H9 (cell line): ENCODE measurements at regions not wholly inside any gene's neighbourhood (a gene's known extent, or its start where the extent isn't known, plus 50 kb on each side); places are given as distances from the start of the nearest gene placed in this dataset.

Experiments used
- DNase-seq: peaks from one replicate; pipeline ENCODE4 v3.0.0-alpha.2; 2017
- H2AFZ ChIP-seq: one replicate; pipeline ENCODE4 v1.6.1; 2013; ENCODE audit warnings: mild to moderate bottlenecking, low read length, control low read depth, moderate library complexity
- H2AK5ac ChIP-seq: 2 replicates; pipeline ENCODE4 v1.6.1; 2013; ENCODE audit warnings: low read length, control low read depth, mixed read lengths; ENCODE audit not compliant: insufficient read length
- H2BK120ac ChIP-seq: one replicate; pipeline ENCODE4 v1.6.1; 2013; ENCODE audit warnings: low read depth, mild to moderate bottlenecking, low read length, control low read depth, inconsistent platforms; ENCODE audit not compliant: poor library complexity, severe bottlenecking
- H2BK12ac ChIP-seq: 2 replicates; pipeline ENCODE4 v1.6.1; 2013; ENCODE audit warnings: low read length, control low read depth, mixed read lengths, low read depth; ENCODE audit not compliant: insufficient read length
- H2BK15ac ChIP-seq: 2 replicates; pipeline ENCODE4 v1.6.1; 2013; ENCODE audit warnings: low read depth, low read length, control low read depth
- H2BK20ac ChIP-seq: one replicate; pipeline ENCODE4 v1.6.1; 2013; ENCODE audit warnings: low read depth, mild to moderate bottlenecking, low read length, control low read depth, inconsistent platforms; ENCODE audit not compliant: poor library complexity, severe bottlenecking
- H2BK5ac ChIP-seq: 2 replicates; pipeline ENCODE4 v1.6.1; 2013; ENCODE audit warnings: low read length, control low read depth, mixed read lengths; ENCODE audit not compliant: insufficient read length
- H3K14ac ChIP-seq: 2 replicates; pipeline ENCODE4 v1.6.1; 2013; ENCODE audit warnings: low read length, control low read depth; ENCODE audit not compliant: insufficient read depth
- H3K18ac ChIP-seq: 2 replicates; pipeline ENCODE4 v1.6.1; 2013; ENCODE audit warnings: low read depth, mild to moderate bottlenecking, mixed read lengths, low read length, control low read depth; ENCODE audit not compliant: insufficient read length
- H3K23ac ChIP-seq: 2 replicates; pipeline ENCODE4 v1.6.1; 2013; ENCODE audit warnings: low read length, control low read depth, mixed read lengths, low read depth; ENCODE audit not compliant: insufficient read length
- H3K23me2 ChIP-seq: 2 replicates; pipeline ENCODE4 v1.6.1; 2013; ENCODE audit warnings: low read depth, mild to moderate bottlenecking, mixed read lengths, low read length, control low read depth; ENCODE audit not compliant: insufficient read length, poor library complexity, severe bottlenecking
- H3K27ac ChIP-seq: 2 replicates; pipeline ENCODE4 v1.5.1; 2013; ENCODE audit warnings: low read length, control low read depth, mixed read lengths, low read depth; ENCODE audit not compliant: insufficient read length
- H3K27me3 ChIP-seq: 2 replicates; pipeline ENCODE4 v1.6.1; 2013; ENCODE audit warnings: low read length, control low read depth, inconsistent platforms; ENCODE audit not compliant: insufficient read depth
- H3K4ac ChIP-seq: 2 replicates; pipeline ENCODE4 v1.6.1; 2013; ENCODE audit warnings: low read depth, mild to moderate bottlenecking, control low read depth, inconsistent platforms, low read length, moderate library complexity
- H3K4me1 ChIP-seq: 2 replicates; pipeline ENCODE4 v1.6.1; 2013; ENCODE audit warnings: low read length, control low read depth, inconsistent platforms; ENCODE audit not compliant: insufficient read depth
- H3K4me2 ChIP-seq: 2 replicates; pipeline ENCODE4 v1.6.1; 2013; ENCODE audit warnings: low read length, control low read depth, mixed read lengths; ENCODE audit not compliant: insufficient read length, insufficient read depth
- H3K56ac ChIP-seq: 2 replicates; pipeline ENCODE4 v1.6.1; 2013; ENCODE audit warnings: low read depth, mild to moderate bottlenecking, mixed read lengths, low read length, control low read depth; ENCODE audit not compliant: insufficient read length
- H3K79me1 ChIP-seq: 2 replicates; pipeline ENCODE4 v1.6.1; 2013; ENCODE audit warnings: low read depth, mild to moderate bottlenecking, moderate library complexity, low read length, control low read depth, inconsistent platforms; ENCODE audit not compliant: insufficient read depth, poor library complexity, severe bottlenecking
- H3K79me2 ChIP-seq: 2 replicates; pipeline ENCODE4 v1.6.1; 2013; ENCODE audit warnings: low read length, control low read depth, inconsistent platforms; ENCODE audit not compliant: insufficient read depth
- H3K9ac ChIP-seq: 2 replicates; pipeline ENCODE4 v1.6.1; 2013; ENCODE audit warnings: low read length, control low read depth, mixed read lengths; ENCODE audit not compliant: insufficient read length; ENCODE audit errors: extremely low read depth
- H3K9me3 ChIP-seq: one replicate; pipeline ENCODE4 v1.6.1; 2013; ENCODE audit warnings: low read depth, low read length, inconsistent platforms; ENCODE audit not compliant: control insufficient read depth
- H3T11ph ChIP-seq: one replicate; pipeline ENCODE4 v1.6.1; 2013; ENCODE audit warnings: mild to moderate bottlenecking, low read length, control low read depth, inconsistent platforms
- H4K20me1 ChIP-seq: one replicate; pipeline ENCODE4 v1.6.1; 2013; ENCODE audit not compliant: control insufficient read depth, insufficient read length, insufficient read depth
- H4K5ac ChIP-seq: 2 replicates; pipeline ENCODE4 v1.6.1; 2013; ENCODE audit warnings: low read depth, mild to moderate bottlenecking, mixed read lengths, low read length, control low read depth; ENCODE audit not compliant: insufficient read length
- H4K8ac ChIP-seq: replicated peaks from 2 replicates; pipeline ENCODE4 v1.6.1; 2013; ENCODE audit warnings: low read length, control low read depth, mixed read lengths, low read depth; ENCODE audit not compliant: insufficient read length
- H4K91ac ChIP-seq: 2 replicates; pipeline ENCODE4 v1.6.1; 2013; ENCODE audit warnings: low read depth, mild to moderate bottlenecking, moderate library complexity, mixed read lengths, low read length, control low read depth; ENCODE audit not compliant: insufficient read length
- H3K27ac Mint-ChIP-seq, 3 experiments: 2 replicates in 2 of 3; 3 replicates in 1 of 3; pipeline ENCODE4 v1.8.0; 2020 to 2021; ENCODE audit warnings: mixed read lengths in 3 of 3, mild to moderate bottlenecking in 1 of 3, moderate library complexity in 1 of 3
- H3K27me3 Mint-ChIP-seq: 2 replicates; pipeline ENCODE4 v1.8.0; 2021; ENCODE audit warnings: low read depth, mild to moderate bottlenecking, moderate library complexity, mixed read lengths
- H3K36me3 Mint-ChIP-seq, 3 experiments: 2 replicates in 2 of 3; 3 replicates in 1 of 3; pipeline ENCODE4 v1.8.0; 2020 to 2021; ENCODE audit warnings: low read depth in 3 of 3, mixed read lengths in 3 of 3; ENCODE audit not compliant: insufficient read depth in 1 of 3
- H3K4me1 Mint-ChIP-seq, 2 experiments: 2 replicates each; pipeline ENCODE4 v1.8.0; 2020; ENCODE audit warnings: mixed read lengths in 2 of 2
- H3K4me3 Mint-ChIP-seq, 2 experiments: 2 replicates in 1 of 2; 3 replicates in 1 of 2; pipeline ENCODE4 v1.8.0; 2020 to 2021; ENCODE audit warnings: mild to moderate bottlenecking in 2 of 2, mixed read lengths in 2 of 2, moderate library complexity in 1 of 2
- H3K9me3 Mint-ChIP-seq, 2 experiments: 2 replicates in 1 of 2; 3 replicates in 1 of 2; pipeline ENCODE4 v1.8.0; 2020; ENCODE audit warnings: mild to moderate bottlenecking in 2 of 2, mixed read lengths in 2 of 2, moderate library complexity in 1 of 2
- WGBS: extraction: QIAGEN DNeasy Blood & Tissue Kit; methylation state at CpG from one replicate; pipeline ENCODE4 v1.1.7; 2013; ENCODE audit warnings: missing lambda C conversion rate, low lambda C conversion rate, mixed read lengths; ENCODE audit not compliant: insufficient read length; ENCODE audit errors: extremely low coverage; 5-methylcytosine and 5-hydroxymethylcytosine counted together
- TF ChIP-seq, protein P1 (sequence below): fragments of 200-600 bp; sonication (generic); conservative IDR thresholded peaks from 3 replicates; pipeline ENCODE4 v1.8.0; 2021; ENCODE audit warnings: antibody characterized with exemption, mild to moderate bottlenecking

DNA sequence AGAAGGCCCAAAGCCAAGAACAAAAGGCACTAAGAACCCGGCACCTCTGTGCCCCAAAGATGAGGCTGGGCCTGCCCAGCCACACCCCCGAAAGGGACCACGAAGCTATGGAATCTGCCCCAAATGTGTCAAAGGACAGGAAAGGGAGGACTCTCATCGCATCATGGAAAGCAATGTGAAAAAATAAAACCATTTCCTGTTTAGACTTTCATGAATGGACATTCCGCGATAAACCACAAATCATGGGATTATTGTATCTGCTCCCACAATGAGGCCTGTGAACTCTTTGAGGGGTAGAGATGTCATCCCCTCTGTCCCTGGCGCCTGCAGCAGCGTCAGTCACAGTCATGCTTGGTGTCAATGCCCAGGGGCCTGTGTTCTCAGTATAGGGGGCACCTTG is 135.0 kb downstream of the COPRS start:
- no peak overlapping the region for H4K91ac ChIP-seq
- H3K4ac ChIP-seq: no peak overlapping the region
- H3K9me3 Mint-ChIP-seq: no peaks in the 10 kb centered on the region; a peak in 1 of 5 replicates
- H2BK15ac ChIP-seq: no peak overlapping the region
- TF ChIP-seq, protein P1, sequence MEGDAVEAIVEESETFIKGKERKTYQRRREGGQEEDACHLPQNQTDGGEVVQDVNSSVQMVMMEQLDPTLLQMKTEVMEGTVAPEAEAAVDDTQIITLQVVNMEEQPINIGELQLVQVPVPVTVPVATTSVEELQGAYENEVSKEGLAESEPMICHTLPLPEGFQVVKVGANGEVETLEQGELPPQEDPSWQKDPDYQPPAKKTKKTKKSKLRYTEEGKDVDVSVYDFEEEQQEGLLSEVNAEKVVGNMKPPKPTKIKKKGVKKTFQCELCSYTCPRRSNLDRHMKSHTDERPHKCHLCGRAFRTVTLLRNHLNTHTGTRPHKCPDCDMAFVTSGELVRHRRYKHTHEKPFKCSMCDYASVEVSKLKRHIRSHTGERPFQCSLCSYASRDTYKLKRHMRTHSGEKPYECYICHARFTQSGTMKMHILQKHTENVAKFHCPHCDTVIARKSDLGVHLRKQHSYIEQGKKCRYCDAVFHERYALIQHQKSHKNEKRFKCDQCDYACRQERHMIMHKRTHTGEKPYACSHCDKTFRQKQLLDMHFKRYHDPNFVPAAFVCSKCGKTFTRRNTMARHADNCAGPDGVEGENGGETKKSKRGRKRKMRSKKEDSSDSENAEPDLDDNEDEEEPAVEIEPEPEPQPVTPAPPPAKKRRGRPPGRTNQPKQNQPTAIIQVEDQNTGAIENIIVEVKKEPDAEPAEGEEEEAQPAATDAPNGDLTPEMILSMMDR: no peak
- no peak overlapping the region for H2BK12ac ChIP-seq
- H2AFZ ChIP-seq: no peak overlapping the region
- H3K4me1 ChIP-seq: no peaks in the 10 kb centered on the region
- H3K79me1 ChIP-seq: no peaks in the 10 kb centered on the region
- H3K27ac ChIP-seq: no peak overlapping the region
- H4K20me1 ChIP-seq: no peaks in the 10 kb centered on the region
- H3K4me1 Mint-ChIP-seq: peaks cover 0 to 4% of the 10 kb centered on the region in 2 experiments; a peak in 1 of 4 replicates
- H4K8ac ChIP-seq: no peak overlapping the region
- no peak overlapping the region for H3K27ac Mint-ChIP-seq
- H3K27me3 ChIP-seq: no peaks in the 10 kb centered on the region; the same call in 1 of the 2 replicates
- H3K23ac ChIP-seq: no peak overlapping the region
- H3K79me2 ChIP-seq: no peaks in the 10 kb centered on the region
- no peak overlapping the region for H3K4me2 ChIP-seq
- no CpG with 5 or more reads among the region's 8 CpGs for WGBS
- peaks cover 3% of the 10 kb centered on the region; the same call in 1 of the 2 replicates for H3K27me3 Mint-ChIP-seq
- H3K4me3 Mint-ChIP-seq: no peak overlapping the region
- no peak overlapping the region for H2BK20ac ChIP-seq
- H3K9me3 ChIP-seq: no peaks in the 10 kb centered on the region
- no peak for DNase-seq
- no peak overlapping the region for H2AK5ac ChIP-seq
- H2BK120ac ChIP-seq: no peak overlapping the region
- H2BK5ac ChIP-seq: no peak overlapping the region
- no peak overlapping the region for H3T11ph ChIP-seq
- no peak overlapping the region for H3K56ac ChIP-seq
- no peaks in the 10 kb centered on the region for H3K36me3 Mint-ChIP-seq
- H3K18ac ChIP-seq: no peak overlapping the region
- H3K14ac ChIP-seq: no peak overlapping the region
- H3K9ac ChIP-seq: no peak overlapping the region
- H4K5ac ChIP-seq: no peak overlapping the region
- H3K23me2 ChIP-seq: no peaks in the 10 kb centered on the region
